OCI-M1 (cell line): ENCODE measurements at regions not wholly inside any gene's neighbourhood (a gene's known extent, or its start where the extent isn't known, plus 50 kb on each side); places are given as distances from the start of the nearest gene placed in this dataset.

Experiments used
- DNase-seq: peaks from one replicate; lab custom pipeline; 2025; lab: John Stamatoyannopoulos, UW

DNA sequence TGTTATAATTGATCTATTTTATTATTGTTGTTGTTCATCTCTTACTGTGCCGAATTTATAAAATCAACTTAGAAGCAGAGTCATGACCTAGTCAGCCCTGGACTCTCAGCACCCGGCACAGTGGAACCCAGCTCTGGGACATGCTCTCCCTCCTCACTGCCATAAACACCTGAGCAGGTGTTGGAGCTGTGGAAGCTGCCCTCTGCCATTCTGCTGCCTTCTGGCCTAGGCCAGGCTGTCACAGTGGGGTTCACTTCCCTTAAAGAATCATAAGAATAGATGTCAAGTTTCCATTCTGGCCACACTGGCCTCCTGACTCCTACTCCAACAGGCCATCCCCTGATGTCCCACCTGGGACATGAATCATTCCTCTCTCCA, 192.2 kb downstream of the ZFP36L2 start:
- DNase-seq: no peak

DNA sequence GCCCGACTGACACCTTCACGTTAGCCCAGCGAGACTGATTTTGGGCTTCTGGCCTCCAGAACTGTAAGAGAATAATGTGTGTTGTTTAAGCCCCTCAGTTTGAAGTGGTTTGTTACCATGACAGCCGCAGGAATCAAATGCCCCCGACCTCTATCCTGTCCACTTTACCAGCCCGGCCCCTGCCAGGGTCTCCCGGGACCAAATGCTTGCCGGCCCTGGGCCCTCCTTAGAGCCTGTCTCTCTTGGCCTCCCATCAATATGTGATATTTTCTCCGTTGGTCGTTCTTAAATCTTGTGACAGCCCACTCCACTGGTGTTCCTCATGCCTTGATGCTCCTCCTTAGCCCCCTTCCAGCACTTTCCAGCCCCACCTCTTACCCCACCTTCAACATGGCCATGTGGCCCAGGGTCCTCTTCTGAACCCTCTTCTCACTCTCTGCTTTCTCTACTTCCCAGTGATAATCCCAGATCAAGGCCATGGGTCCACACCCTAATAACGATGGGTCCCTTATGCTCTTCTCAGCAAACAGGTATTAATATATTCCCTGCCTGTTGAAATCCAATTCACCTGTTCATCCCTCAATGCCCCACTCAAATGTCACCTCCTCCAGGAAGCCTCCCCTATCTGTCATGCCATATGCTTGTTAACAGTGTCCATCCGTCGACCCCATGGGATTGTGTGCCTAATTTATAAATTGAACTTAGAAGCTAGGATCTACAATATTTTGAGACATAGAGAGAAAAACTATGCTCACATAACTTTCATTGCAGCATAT, 192.8 kb downstream of the ZFP36L2 start:
- DNase-seq: no peak

DNA sequence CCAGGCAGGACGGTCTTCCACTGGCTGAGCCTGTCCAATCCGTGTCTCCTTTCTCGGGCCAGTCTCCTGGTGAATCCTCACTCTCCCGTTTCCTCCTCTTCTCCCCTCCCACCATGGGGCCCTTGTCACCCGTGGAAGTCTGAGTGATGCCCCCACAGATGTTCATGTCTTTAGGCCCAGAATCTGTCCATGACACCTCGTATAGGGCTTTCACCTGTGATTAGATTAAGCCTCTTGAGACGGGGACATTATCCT, 193.5 kb downstream of the ZFP36L2 start:
- no peak for DNase-seq

DNA sequence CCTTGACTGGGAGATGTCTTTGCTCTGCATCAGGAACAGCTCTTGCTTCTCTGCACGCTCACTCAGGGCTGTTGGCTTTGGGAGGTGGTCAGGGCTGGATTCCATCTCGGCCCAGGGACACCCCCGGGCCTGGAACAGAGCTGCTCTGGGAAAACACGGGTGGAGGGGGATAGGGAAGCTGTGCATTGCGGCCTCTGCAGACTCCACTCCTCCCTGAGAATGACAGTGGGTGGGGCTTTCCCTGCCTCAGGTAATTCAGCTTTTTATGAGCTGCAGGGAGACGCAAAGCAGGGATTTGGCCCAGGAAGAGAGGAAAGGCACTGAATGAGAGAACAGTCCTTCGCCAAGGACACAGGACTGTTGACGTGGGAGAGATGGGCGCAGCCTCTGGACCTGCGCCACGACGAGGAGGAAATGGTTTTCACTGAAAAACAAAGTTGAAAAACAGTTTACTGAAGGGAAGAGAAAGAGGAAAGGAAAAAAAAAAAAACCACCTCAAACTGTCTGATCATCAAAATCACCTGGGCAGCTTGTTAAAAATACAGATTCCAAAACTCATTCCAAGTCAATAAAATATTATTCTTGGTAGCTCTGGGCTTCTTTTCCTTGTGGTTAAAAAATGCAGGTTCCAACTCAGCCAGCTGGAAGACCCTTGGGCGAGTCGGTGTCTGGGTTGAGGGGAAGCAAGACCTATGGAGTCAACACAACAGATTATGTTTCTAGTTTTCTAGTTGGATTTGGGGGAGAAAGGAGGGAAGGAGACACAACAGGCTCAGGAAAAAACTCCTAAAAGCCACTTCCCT, 194.0 kb downstream of the ZFP36L2 start:
- no peak for DNase-seq

DNA sequence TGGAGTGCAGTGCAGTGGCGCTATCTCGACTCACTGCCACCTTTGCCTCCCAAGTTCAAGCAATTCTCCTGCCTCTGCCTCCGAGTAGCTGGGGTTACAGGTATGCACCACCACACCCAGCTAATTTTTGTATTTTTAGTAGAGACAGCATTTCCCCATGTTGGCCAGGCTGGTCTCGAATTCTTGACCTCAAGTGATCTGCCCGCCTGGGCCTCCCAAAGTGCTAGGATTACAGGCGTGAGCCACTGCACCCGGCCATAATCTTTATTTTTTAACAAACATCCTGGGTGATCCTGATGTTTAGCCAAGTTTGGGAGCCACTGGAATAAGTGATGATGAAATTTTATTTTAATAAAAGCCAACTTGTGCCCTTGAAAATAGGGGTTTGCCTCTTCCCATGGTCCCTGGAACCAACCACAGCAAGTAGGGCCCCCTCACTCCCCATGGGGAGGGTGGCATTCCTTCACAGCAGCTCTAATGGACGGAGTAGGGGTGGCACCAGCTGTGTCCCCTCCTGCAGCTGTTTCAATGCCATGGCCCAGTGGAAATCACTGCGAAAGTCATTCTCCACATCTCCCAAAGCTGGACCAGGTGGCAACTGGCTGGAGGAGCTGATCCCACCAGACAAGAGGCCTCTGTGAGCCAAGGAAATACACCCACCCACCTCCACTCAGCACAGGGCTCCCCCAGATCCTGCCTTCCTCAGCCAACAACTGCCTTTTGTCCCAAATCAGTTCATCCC, 194.8 kb downstream of the ZFP36L2 start:
- no peak for DNase-seq

DNA sequence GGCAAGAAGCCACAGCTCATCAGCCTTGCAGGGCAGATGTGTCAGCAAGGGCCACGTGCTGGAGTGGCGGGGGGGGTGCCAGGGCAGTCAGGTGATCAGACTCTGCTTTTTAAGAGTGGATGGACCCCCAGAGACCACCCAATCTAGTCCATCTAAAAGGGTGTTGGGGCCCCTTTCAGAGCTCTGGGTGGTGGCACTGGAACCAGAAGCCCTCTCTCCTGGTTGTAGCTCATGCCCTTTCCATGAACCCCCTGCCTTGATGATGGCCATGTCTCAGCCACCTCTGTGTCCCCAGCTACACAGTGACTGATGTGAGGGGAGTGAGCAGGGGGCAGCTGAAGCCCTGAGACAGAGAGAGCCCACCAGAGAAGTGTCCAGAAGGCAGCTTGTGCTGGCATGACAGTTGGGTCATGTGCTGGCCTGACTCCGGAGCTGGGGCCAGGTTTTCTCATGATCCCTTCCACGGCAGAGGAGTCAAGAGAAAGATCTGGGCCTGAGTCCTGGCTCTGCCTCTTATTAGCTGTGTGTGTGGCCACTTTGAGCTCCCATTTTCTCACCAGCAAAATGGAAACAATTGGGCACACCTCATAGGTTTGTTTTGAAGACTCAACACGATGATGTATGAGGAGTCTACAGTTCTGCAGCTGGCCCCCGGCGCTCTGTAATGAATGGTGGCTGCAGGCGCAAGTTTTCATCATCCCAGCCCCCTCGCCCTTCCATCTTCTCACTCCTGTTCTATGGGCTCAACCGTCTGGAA, 195.7 kb downstream of the ZFP36L2 start:
- no peak for DNase-seq

DNA sequence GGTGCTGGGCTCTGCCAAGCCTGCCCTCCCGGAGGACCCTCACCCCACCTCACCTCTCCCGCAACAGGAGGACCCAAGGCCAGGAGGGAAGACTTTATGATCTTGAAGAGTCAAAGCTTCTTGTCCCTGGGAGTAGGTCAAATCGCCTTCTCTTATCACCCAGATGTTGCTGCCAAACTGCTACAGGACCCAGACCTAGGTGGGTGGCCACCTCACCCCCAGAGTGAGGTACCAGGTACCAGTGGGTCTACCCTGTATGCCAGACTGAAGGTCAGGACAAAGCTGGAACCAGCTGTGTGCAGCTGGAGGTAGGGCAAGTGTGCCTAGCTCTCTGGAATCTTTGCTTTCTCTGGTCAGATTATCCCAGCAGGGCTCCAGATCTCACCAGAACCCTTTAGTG, 197.2 kb downstream of the ZFP36L2 start:
- DNase-seq: no peak

DNA sequence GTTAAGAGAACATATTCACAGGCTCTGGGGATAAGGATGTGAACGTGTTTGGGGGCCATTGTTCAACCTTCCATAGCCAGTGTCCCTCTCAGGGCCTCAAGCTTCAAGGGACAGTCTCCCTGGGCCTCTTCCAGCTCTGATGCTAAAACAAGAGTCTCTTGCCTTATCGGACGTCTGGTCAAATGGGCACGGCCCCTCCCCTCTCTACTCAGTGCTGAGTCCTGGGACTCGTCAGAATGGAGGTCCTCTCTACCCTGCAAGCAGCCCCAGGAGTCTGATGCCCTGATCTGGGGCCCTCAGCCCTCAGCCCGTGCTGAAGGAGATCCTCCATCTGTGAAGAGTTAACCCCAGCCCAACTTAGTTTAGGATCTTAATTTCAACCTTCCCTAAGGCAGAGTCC, 198.2 kb downstream of the ZFP36L2 start:
- no peak for DNase-seq

DNA sequence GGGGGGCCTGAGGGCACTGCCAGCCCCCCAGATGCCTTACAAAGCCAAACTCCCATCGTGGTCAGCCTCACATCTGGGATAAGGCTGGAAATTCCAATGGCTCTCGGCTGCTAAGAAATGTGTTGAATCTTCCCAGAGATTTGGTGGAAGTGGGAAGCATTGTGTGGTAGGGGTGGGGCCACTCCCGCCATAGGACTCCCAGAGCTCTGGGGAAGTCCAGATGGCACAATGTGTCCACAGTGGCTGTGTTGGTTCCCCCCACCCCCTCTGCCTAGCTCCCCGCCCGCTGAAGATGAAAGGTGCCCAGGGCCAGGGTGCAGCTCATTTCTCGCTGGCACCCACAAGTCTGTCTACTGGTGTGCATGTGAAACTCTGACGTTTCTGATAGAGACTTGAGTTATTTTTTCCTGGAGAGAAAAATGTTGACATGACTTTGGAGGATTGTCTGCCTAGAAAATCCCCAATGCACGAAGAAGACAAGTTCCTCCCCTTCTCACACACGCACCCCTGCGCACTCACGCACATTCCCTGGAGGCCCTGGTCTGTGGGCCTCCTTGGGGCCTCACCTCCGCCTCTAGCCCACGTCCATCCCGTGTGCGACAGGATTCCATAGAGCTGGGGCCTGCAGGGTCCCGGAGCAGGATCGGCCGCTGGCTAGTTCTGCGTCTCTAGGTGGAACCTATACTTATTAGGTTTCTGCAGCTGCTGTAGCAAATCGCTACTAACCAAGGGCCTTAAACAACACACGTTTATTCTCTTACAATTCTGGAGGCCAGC, 199.1 kb downstream of the ZFP36L2 start:
- no peak for DNase-seq

DNA sequence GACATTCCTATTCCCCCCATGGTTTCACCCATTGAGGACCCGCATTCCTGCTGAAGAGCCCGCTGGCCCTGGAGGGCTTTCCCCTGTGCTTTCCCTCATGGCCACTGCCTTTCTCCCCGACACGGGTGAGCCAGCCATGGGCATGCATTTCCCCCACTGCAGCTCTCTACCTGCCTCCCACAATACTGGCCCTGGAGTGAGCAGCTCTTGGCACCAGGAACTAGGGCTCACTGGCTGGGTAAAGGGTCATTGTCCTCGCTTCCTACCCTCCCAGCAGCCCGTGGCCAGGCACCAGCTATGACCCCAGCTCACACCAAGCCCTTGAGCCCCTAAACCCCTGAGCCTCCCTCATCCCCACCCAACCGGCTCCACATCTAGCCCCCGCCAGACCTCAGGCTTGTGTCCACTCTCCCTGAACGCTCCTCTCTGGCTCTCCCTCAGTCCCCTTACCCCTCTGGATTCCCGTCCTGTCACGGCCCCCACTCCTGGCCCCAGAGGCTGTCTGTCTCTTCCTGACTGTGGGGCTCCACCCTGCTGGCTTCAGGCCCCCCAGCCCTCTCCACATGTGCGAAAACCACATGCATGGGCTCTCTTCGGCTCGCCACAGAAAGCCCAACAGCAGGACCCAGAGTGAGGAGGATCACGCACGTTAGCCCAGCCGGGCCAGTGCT, 199.8 kb downstream of the ZFP36L2 start:
- no peak for DNase-seq

DNA sequence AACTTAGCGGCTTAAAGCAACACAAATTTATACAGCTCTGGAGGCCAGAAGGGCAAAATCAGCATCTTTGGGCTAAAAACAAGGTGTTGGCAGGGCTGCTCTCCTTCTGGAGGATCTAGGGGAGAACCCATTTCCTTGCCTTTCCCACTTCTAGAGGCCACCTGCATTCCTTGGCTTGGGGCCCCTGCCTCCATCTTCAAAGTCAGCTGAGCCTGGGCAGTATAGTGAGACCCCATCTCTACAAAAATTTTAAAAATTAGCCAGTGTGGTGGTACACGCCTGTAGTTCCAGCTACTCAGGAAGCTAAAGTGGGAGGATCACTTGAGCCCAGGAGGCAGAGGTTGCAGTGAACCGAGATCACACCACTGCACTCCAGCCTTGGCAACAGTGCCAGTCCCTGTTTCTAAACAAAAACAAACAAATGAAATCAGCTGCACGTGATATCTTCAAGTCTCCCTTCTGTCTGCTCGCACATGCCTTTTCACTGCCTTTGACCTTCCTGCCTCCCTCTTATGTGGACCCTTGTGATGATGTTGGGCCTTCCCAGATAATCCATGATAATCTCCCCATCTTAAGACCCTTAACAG, 200.6 kb downstream of the ZFP36L2 start:
- DNase-seq: no peak

DNA sequence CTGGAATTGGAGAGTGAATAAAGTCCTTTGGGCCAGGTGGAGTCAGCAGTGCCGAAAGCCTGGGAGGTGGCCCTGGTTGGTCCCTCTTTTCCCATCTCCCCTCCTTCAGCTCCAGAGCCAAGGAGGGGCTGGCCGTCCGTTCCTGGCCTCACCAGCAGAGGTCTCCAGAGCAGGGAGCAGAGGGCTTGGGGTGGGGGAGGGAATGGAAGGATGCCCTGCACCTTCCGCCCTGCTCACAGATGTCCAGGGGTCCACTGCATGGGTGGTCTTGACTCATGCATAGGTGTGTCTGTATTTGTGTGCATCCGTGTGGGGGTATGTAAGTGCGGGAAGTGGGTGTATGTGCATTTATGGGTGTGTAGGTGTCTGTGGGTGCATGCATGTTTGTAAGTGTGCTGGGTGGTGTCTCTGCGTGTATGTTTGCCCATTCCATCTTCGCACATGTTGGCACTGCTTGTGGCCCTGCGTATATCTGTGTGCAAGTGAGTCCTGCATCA, 201.8 kb downstream of the ZFP36L2 start:
- peak; percentile 64 for DNase-seq

DNA sequence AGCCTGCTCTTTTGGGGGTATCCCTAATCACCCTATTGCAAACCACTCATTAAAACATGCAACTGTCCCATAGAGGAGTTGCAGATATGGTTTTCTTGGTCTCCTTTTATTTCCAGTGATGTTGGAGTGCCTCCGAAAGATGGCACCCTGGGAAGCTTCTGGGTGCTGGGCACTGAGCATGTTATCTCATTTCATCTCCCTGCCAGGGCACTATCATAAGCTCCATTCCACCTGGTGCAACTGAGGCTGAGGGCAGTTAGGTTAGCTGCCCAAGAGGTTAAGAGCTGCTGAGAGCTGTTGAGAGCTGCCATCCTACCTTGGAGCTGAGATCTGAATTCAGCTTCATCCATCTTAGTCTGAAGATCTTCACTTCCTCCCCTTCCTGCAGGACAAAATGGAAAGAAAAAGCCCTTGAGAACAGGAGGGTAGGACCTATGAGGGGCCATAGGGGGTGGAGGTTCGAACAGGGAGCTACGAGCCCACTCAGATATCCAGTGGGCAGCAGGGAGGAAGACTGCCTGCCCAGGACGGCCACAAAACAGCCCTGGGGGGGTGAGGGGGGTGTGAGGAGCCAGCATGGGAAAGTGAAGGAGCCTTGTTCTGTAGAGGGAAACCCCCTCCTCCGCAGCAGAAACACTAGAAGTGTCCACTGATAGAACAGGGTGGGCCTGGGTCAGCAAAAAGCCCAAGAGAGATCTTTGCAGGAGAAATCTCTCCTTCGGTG, 202.5 kb downstream of the ZFP36L2 start:
- no peak for DNase-seq

DNA sequence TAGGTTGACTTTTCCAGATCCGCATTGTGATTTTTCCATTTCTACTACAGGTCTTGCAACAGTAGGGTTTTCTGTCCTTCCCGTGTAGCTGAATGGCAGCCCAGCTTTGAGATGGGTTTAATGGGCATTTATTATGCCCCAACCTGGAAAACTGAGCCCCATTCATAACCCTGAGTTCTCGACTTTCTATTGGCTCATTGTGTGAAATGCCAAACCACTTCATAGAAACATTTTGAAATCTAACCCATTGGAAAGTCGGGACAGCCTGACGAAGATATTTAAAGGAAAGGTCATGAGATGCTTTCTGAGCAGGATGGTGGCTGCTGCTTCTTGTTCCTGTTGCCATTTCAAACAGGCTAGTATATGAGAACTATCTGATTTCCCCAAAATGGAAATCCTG, 203.5 kb downstream of the ZFP36L2 start:
- no peak for DNase-seq

DNA sequence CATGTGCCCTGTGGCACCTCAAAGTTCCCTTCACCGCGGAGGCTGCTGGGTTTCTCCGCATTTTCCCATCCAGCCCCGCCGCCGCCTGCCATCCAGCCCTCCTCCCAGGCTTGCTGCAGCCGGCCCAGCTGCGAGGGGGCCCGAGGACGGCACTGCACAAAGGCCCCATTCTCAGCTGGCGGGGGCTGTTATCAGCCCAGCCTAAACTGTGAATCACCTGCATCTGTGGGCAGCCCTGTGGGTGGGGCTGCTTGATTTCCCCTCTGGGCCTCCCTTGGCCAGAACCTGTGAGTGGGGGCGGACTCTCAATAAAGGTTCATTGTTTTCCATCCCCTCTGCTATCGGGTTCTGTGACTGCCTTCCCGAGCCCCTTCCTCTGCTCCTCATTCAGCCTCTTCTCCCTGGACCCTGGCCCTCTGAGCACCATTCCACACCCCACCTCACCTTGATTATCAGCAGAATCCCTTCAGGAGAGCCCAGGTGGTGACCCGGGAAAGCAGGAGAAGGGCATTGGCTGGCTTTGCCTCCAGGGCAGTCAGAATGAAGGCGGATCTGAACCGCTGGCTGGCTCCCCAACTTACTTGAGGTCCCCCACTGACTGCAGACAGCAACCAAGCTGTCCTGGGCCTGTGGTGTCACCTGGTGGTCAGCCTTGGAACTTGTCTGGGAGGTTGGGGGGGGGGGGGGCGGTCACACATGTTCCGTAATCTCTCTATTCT, 204.5 kb downstream of the ZFP36L2 start:
- DNase-seq: no peak

DNA sequence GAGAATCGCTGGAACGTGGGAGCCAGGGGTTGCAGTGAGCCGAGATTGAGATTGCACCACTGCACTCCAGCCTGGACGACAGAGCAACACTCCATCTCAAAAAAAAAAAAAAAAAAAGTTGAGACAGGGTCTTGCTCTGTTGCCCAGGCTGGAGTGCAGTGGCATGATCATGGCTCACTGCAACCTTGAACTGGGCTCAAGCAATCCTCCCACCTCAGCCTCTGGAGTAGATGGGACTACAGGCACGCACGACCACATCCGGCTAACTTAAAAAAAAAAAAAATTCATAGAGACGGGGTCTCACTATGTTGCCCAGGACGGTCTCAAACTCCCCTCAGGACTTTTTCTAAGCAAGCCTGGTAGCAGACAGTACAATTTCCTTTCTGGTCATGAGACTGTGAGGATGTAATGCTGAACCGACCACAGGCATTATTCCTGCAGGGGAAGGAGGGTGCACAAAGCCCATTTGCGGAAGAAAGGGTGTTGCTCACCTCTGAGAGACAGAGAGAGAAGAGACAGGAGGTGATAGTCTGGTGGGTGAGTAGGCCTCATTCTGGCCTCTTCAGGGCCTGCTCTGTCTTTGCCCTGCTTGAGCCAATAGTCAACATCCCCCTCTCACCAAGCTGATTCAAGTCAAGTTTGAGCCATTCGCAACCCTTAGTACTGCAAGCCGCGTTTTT, 205.3 kb downstream of the ZFP36L2 start:
- DNase-seq: no peak

DNA sequence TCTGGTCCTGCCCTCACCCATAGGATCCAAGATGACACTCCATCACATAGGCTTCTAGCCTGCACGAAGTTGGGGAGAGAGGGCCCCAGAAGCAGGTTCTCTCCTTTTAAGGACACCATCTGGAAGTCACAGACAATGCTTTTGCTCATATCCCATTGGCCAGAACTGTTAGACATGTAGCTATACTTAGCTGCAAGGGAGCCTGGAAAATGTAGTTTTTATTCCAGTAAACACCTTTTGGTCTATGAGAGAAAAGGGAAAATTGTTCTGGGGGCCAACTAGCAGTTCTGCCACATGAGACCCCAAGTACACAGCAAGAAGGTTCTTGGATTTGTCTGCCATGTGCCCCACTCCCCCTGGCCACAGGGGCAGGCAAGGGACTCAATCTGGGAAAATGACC, 206.1 kb downstream of the ZFP36L2 start:
- DNase-seq: no peak

DNA sequence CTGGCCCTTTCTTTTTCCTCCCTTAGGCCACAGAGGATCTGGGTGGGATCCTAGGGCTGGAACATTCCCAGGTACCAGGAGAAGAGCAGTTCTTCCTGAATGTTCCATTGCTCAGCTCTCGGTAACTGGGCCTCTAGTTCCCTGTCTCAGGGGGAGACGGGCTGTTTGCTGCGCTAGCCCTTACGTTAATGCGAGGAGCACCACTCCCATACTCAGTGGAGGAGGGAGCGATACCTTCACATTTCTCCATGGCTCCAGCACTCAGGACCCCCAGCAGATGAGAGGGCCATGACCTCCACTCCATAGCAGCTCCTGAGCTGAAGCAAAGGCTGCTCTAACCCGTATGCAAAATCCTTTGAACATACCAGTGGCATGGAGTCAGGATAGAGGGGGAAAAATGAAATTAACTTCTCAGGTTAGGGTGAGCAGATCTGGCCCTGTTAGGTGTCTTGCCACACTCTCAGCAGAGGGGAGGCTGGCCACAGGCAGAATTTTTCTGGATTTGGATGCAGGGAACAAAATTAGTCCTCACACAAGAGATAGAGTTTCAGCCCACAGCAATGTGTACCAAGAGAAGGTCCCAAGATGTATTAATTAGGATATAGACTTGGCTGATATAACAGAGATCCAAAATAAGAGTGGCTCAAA, 206.7 kb downstream of the ZFP36L2 start:
- no peak for DNase-seq
